Gastrocnemius medialis (tissue), 4 donors: ENCODE measurements at regions not wholly inside any gene's neighbourhood (a gene's known extent, or its start where the extent isn't known, plus 50 kb on each side); places are given as distances from the start of the nearest gene placed in this dataset.

ENCODE experiments used
- POLR2A ChIP-seq, 2 donors: fragments of 450-650 bp; IDR thresholded peaks; one replicate each; pipeline ENCODE4 v1.6.1; 2017; ENCODE audit warnings: antibody characterized with exemption in 2 of 2, mild to moderate bottlenecking in 2 of 2, moderate library complexity in 2 of 2
- TF ChIP-seq, protein P1 (sequence below), 5 experiments: fragments of 450-650 bp in 3 of 5; fragments of 200-600 bp in 2 of 5; sonication (generic) in 2 of 5; IDR thresholded peaks in 4 of 5; conservative IDR thresholded peaks in 1 of 5; 1 replicate in 4 of 5; 2 replicates in 1 of 5; pipeline ENCODE4 v1.5.1; 2016 to 2019; ENCODE audit warnings: antibody characterized with exemption in 5 of 5, mild to moderate bottlenecking in 3 of 5, moderate library complexity in 3 of 5

DNA sequence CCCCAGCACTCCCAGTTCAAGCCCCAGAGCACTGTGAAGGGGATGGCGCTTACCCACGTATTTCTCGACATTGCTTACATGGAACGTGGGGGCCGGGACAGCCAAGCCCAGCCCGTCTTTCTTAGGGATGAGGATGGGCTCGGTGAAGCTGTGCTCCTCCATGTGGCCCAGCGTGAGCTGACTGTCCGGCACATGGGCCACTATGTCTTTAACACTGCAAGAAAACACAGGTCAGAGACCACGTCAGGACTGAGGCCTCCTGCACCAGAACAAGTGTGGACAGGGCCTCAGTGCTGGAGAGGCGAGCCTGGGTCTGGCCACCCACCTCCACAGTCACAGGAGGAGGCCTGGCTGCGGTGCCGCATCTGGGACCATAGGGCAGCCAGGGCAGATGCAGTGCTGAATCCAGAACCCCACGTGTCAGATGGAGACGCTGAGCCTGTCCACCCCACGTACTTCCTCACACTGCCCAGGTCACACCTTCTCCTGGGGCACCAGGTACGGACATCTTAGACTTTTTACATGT lies 125.2 kb downstream of the TUBA3C start:
- TF ChIP-seq, protein P1, sequence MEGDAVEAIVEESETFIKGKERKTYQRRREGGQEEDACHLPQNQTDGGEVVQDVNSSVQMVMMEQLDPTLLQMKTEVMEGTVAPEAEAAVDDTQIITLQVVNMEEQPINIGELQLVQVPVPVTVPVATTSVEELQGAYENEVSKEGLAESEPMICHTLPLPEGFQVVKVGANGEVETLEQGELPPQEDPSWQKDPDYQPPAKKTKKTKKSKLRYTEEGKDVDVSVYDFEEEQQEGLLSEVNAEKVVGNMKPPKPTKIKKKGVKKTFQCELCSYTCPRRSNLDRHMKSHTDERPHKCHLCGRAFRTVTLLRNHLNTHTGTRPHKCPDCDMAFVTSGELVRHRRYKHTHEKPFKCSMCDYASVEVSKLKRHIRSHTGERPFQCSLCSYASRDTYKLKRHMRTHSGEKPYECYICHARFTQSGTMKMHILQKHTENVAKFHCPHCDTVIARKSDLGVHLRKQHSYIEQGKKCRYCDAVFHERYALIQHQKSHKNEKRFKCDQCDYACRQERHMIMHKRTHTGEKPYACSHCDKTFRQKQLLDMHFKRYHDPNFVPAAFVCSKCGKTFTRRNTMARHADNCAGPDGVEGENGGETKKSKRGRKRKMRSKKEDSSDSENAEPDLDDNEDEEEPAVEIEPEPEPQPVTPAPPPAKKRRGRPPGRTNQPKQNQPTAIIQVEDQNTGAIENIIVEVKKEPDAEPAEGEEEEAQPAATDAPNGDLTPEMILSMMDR (IDR thresholded peaks at IDR 0.05 in 4 of 5, conservative IDR thresholded peaks at IDR 0.05 in 1 of 5), result no peak
- TF ChIP-seq POLR2A (IDR thresholded peaks at IDR 0.05), result no peak
